ENCODE measurements at regions not wholly inside any gene's neighbourhood (a gene's known extent, or its start where the extent isn't known, plus 50 kb on each side); places are given as distances from the start of the nearest gene placed in this dataset.

DNA sequence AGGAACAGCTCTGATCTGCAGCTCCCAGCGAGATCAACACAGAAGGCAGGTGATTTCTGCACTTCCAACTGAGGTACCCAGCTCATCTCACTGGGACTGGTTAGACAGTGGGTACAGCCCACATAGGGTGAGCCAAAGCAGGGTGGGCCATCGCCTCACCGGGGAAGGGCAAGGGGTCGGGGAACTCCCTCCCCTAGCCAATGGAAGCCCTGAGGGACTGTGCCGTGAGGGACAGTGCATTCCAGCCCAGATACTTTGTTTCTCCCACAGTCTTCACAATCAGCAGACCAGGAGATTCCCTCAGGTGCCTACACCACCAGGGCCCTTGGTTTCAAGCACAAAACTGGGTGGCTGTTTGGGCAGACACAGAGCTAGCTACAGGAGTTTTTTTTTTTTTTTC lies 555.9 kb downstream of the BCOR start:
- Histone ChIP-seq H4K20me1 (ENCODE audit: insufficient read depth, low read length) (no peaks in the 10 kb centered on the region), H4K8ac (ENCODE audit: low read depth in 2 of 2, low read length in 2 of 2) (no peak overlapping the region), H2AK9ac (replicated peaks; ENCODE audit: low read depth, low read length, poor library complexity) (no peak overlapping the region), H3K27ac (ENCODE audit: insufficient read depth, low read length) (no peak overlapping the region), H3K23ac (ENCODE audit: low read depth, low read length) (no peak overlapping the region), H2BK20ac (ENCODE audit: low read depth, low read length) (no peak overlapping the region), H3K18ac (ENCODE audit: low read depth, low read length) (no peak overlapping the region), H3K56ac (ENCODE audit: extremely low read depth, insufficient read depth, low read length) (no peak overlapping the region), H2BK120ac (ENCODE audit: low read depth, low read length) (no peak overlapping the region), H3K36me3 (ENCODE audit: control insufficient read depth, insufficient read depth, low read length) (no peaks in the 10 kb centered on the region), H3K14ac (replicated peaks; ENCODE audit: low read depth, low read length) (no peak overlapping the region), H2AK5ac (ENCODE audit: low read depth, low read length) (no peak overlapping the region), H3K9me3 (ENCODE audit: control insufficient read depth, insufficient read depth, low read length) (no peaks in the 10 kb centered on the region), H2BK15ac (ENCODE audit: low read depth, low read length) (no peak overlapping the region), H4K91ac (ENCODE audit: insufficient read depth, low read depth, low read length) (no peak overlapping the region), H3K4ac (ENCODE audit: low read depth, low read length) (no peak overlapping the region), H3K4me1 (ENCODE audit: control insufficient read depth, insufficient read depth, low read length) (no peaks in the 10 kb centered on the region), H3K4me2 (ENCODE audit: low read depth, low read length) (no peak overlapping the region), H3K27me3 (ENCODE audit: control insufficient read depth, insufficient read depth, low read length) (peaks cover 4% of the 10 kb centered on the region; the same call in 1 of the 2 replicates), H3K9me1 (ENCODE audit: insufficient read depth, low read length) (no peaks in the 10 kb centered on the region), H3K79me1 (ENCODE audit: low read depth in 1 of 2, low read length in 2 of 2) (no peaks in the 10 kb centered on the region), H3K4me3 (ENCODE audit: insufficient read depth, low read depth, low read length) (no peak overlapping the region), H4K5ac (ENCODE audit: low read depth, low read length) (no peak overlapping the region), H3K9ac (ENCODE audit: low read depth, low read length) (no peak overlapping the region), H2AFZ (replicated peaks; ENCODE audit: low read length, poor library complexity) (no peak overlapping the region), H2BK5ac (ENCODE audit: low read depth, low read length, poor library complexity, severe bottlenecking) (no peak overlapping the region)
- in situ Hi-C loops (cut with MboI; ENCODE audit: low sequenced_read_pairs) = no loop called here
- ChIA-PET CTCF (no interaction called here), POLR2A (ENCODE audit: unreplicated experiment) (no interaction called here)
- DNase-seq (no peak), ATAC-seq (ENCODE audit: low read depth) (no peak)
- no CpG with 5 or more reads among the region's 5 CpGs for WGBS, 2 experiments (ENCODE audit: extremely low coverage in 2 of 2, insufficient read length in 1 of 2)
- intact Hi-C loops (cut with micrococcal nuclease) = no loop called here
- no TSS peak for BruUV-seq (replicated peaks)
- TF ChIP-seq FOS (IDR thresholded peaks at IDR 0.05; ENCODE audit: low read depth, low read length) (no peak), RAD21 (IDR thresholded peaks at IDR 0.05; ENCODE audit: low read length) (no peak), MXI1 (IDR thresholded peaks at IDR 0.05; ENCODE audit: borderline replicate concordance, low read depth, low read length) (no peak), BHLHE40 (IDR thresholded peaks at IDR 0.05; ENCODE audit: low read depth, low read length) (no peak), SMC3 (IDR thresholded peaks at IDR 0.05; ENCODE audit: low read depth, low read length) (no peak), NFE2L2 (IDR thresholded peaks at IDR 0.05; ENCODE audit: low read depth, low read length) (no peak), CEBPB (IDR thresholded peaks at IDR 0.05; ENCODE audit: low read depth, low read length) (no peak), CHD1 (IDR thresholded peaks at IDR 0.05; ENCODE audit: low read depth, low read length) (no peak), MAFK (IDR thresholded peaks at IDR 0.05; ENCODE audit: low read depth, low read length) (no peak)
- TF ChIP-seq, protein P1, sequence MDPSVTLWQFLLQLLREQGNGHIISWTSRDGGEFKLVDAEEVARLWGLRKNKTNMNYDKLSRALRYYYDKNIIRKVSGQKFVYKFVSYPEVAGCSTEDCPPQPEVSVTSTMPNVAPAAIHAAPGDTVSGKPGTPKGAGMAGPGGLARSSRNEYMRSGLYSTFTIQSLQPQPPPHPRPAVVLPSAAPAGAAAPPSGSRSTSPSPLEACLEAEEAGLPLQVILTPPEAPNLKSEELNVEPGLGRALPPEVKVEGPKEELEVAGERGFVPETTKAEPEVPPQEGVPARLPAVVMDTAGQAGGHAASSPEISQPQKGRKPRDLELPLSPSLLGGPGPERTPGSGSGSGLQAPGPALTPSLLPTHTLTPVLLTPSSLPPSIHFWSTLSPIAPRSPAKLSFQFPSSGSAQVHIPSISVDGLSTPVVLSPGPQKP (IDR thresholded peaks at IDR 0.05; ENCODE audit: borderline replicate concordance, low read depth, low read length) = no peak
- TF ChIP-seq, protein P2, sequence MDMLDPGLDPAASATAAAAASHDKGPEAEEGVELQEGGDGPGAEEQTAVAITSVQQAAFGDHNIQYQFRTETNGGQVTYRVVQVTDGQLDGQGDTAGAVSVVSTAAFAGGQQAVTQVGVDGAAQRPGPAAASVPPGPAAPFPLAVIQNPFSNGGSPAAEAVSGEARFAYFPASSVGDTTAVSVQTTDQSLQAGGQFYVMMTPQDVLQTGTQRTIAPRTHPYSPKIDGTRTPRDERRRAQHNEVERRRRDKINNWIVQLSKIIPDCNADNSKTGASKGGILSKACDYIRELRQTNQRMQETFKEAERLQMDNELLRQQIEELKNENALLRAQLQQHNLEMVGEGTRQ (IDR thresholded peaks at IDR 0.05; ENCODE audit: low read depth, low read length) = no peak
- dilution Hi-C loops (cut with HindIII; ENCODE audit: low sequenced_read_pairs, unreplicated experiment) = no loop called here

Measured in IMR-90 (cell line).